Activated CD4-positive, alpha-beta T cell treated with anti-CD3 and anti-CD28 coated beads, Interleukin-2, amount 10 ng/mL, durations not matched to agents 7 days and 5 days (primary cell): ENCODE measurements at regions not wholly inside any gene's neighbourhood (a gene's known extent, or its start where the extent isn't known, plus 50 kb on each side); places are given as distances from the start of the nearest gene placed in this dataset.
"Not testable (repeated sequence)": the region's sequence is repeated elsewhere in the genome, so short reads cannot be mapped to it uniquely, and the experiment has no call there.

Source experiments
- CTCF ChIA-PET: fragments of 350-600 bp; sonication (Branson Sonifier 250); formaldehyde crosslinking; loops from one replicate; lab custom pipeline; 2021; ENCODE audit warnings: antibody characterized with exemption; lab: Charles Lee
- POLR2A ChIA-PET: fragments of 350-600 bp; sonication (Branson Sonifier 250); formaldehyde crosslinking; loops from one replicate; lab custom pipeline; 2021; ENCODE audit warnings: antibody characterized with exemption; lab: Charles Lee
- DNase-seq: peaks from one replicate; pipeline ENCODE4 v3.0.0-alpha.2; 2020
- H3K27ac Mint-ChIP-seq: one replicate; pipeline ENCODE4 v1.8.0; 2021; ENCODE audit warnings: mild to moderate bottlenecking, moderate library complexity, mixed read lengths
- H3K27me3 Mint-ChIP-seq: one replicate; pipeline ENCODE4 v1.8.0; 2021; ENCODE audit warnings: mixed read lengths
- H3K36me3 Mint-ChIP-seq: one replicate; pipeline ENCODE4 v1.8.0; 2021; ENCODE audit warnings: low read depth, mixed read lengths
- H3K4me1 Mint-ChIP-seq: one replicate; pipeline ENCODE4 v1.8.0; 2021; ENCODE audit warnings: mixed read lengths
- H3K4me3 Mint-ChIP-seq: one replicate; pipeline ENCODE4 v1.8.0; 2021; ENCODE audit warnings: mild to moderate bottlenecking, moderate library complexity, mixed read lengths
- H3K9me3 Mint-ChIP-seq: one replicate; pipeline ENCODE4 v1.8.0; 2021; ENCODE audit warnings: mixed read lengths

- POLR2A ChIA-PET, H3K27ac Mint-ChIP-seq, CTCF ChIA-PET, DNase-seq, H3K36me3 Mint-ChIP-seq, H3K4me1 Mint-ChIP-seq, H3K27me3 Mint-ChIP-seq, H3K4me3 Mint-ChIP-seq: not testable (repeated sequence)
- peaks cover 15% of the 10 kb centered on the region for H3K9me3 Mint-ChIP-seq
These were observed 69.6 kb upstream of the CCDC6 start for GRCh38 chr10:59975918-59976317.

GRCh38 chr10:59971915-59972314 lies 65.6 kb upstream of the CCDC6 start:
- Mint-ChIP-seq H3K4me1 (no peaks in the 10 kb centered on the region), H3K27me3 (no peaks in the 10 kb centered on the region), H3K27ac (no peak overlapping the region), H3K9me3 (peaks cover 4% of the 10 kb centered on the region), H3K36me3 (no peaks in the 10 kb centered on the region), H3K4me3 (no peak overlapping the region)
- CTCF ChIA-PET = no interaction called here
- POLR2A ChIA-PET = no interaction called here
- no peak for DNase-seq

GRCh38 chr10:59970396-59971368 lies 64.3 kb upstream of the CCDC6 start:
- Mint-ChIP-seq H3K27me3 (no peaks in the 10 kb centered on the region), H3K27ac (no peak overlapping the region), H3K36me3 (no peaks in the 10 kb centered on the region), H3K9me3 (peaks cover 2% of the 10 kb centered on the region), H3K4me1 (no peaks in the 10 kb centered on the region), H3K4me3 (no peak overlapping the region)
- no peak for DNase-seq
- ChIA-PET CTCF (no interaction called here), POLR2A (no interaction called here)

GRCh38 chr10:59968705-59969104 lies 62.3 kb upstream of the CCDC6 start:
- DNase-seq = no peak
- Mint-ChIP-seq H3K4me3 (no peak overlapping the region), H3K4me1 (no peaks in the 10 kb centered on the region), H3K27ac (no peak overlapping the region), H3K9me3 (no peaks in the 10 kb centered on the region), H3K27me3 (no peaks in the 10 kb centered on the region), H3K36me3 (no peaks in the 10 kb centered on the region)
- CTCF ChIA-PET = interaction anchor here (1.1 kb wide), 1 partner anchor 302 kb away, joined by 3 read pairs; no protein-coding TSS in a partner anchor
- POLR2A ChIA-PET = no interaction called here

DNA sequence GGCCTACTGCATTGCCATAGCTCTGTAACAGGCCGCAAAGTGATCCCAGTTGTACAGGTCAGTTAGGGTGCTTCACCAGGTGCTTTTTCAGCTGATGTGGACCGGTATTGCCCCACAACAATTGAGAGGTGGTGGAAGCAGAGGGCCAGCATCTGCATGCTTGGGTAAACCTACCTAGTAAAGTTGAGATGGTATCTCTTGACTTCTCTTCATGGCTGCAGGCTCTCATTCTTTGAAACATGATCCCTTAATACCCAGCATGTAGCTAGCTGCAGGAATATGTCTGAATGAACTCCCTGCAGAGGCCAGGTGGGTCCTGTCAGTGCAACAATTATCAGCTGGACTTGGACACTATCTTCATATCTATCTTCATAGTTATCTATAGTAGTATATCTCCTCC lies 60.7 kb upstream of the CCDC6 start:
- H3K4me1 Mint-ChIP-seq = no peaks in the 10 kb centered on the region
- DNase-seq = no peak
- no peak overlapping the region for H3K27ac Mint-ChIP-seq
- no peaks in the 10 kb centered on the region for H3K27me3 Mint-ChIP-seq
- no peak overlapping the region for H3K4me3 Mint-ChIP-seq
- POLR2A ChIA-PET = no interaction called here
- CTCF ChIA-PET = no interaction called here
- no peaks in the 10 kb centered on the region for H3K36me3 Mint-ChIP-seq
- H3K9me3 Mint-ChIP-seq = no peaks in the 10 kb centered on the region

DNA sequence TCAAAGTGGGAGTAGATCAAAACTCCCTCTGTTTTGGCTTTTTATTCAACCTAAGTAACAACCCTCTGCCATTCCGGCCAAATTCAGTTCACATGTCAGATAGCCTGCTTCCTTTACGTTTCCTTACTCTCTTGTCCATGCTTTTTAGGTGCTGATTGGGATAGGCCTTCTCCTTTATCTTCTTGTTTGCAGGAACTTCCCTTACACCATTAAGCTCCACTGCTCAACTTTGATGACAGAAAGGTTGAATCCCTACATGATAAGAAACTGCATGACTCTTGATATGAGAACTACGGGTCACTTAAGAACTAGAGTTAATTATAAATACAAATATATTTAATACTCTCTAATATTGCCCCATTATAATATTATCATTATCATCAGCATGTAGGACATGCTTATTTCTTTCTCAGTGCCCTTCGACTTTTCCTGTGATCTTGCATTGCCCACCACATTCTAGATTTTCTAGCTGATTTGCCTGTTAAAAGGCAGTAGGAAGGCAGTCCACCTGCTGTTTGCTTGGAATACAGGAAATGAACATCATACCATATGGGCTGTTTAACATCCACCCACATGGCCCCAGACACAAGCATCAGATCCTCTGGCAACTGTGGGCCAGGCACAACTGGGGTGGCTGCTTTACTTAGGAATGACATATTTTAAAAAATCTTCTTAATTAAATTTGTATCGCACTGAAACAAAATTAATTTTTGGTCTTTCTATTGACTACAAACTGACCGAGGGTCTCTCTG lies 59.7 kb upstream of the CCDC6 start:
- Mint-ChIP-seq H3K36me3 (no peaks in the 10 kb centered on the region), H3K4me1 (no peaks in the 10 kb centered on the region), H3K27ac (no peak overlapping the region), H3K9me3 (no peaks in the 10 kb centered on the region), H3K4me3 (no peak overlapping the region), H3K27me3 (no peaks in the 10 kb centered on the region)
- CTCF ChIA-PET = no interaction called here
- POLR2A ChIA-PET = no interaction called here
- no peak for DNase-seq

DNA sequence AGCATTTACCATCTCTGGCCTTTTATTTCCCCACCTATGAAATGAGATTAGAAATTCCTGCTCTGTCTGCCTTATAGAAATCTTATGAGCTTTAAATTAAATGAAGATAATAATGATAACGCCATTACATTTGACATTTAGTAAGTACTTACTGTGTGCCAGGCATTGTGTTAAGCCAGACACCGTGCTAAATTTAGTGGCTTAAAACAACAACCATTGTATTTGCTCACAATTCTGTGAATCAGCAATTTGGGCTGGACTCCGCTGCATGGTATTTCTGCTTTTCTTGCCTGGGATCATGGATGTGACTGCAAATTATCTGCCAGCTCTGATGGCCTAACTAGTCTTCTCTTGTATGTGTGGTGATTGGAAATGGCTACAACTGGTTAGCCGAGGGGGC lies 56.4 kb upstream of the CCDC6 start:
- no peak overlapping the region for H3K27ac Mint-ChIP-seq
- DNase-seq = no peak
- H3K27me3 Mint-ChIP-seq = peaks cover 6% of the 10 kb centered on the region
- H3K4me3 Mint-ChIP-seq = no peak overlapping the region
- CTCF ChIA-PET = no interaction called here
- no peaks in the 10 kb centered on the region for H3K4me1 Mint-ChIP-seq
- no peaks in the 10 kb centered on the region for H3K9me3 Mint-ChIP-seq
- POLR2A ChIA-PET = no interaction called here
- no peaks in the 10 kb centered on the region for H3K36me3 Mint-ChIP-seq

DNA sequence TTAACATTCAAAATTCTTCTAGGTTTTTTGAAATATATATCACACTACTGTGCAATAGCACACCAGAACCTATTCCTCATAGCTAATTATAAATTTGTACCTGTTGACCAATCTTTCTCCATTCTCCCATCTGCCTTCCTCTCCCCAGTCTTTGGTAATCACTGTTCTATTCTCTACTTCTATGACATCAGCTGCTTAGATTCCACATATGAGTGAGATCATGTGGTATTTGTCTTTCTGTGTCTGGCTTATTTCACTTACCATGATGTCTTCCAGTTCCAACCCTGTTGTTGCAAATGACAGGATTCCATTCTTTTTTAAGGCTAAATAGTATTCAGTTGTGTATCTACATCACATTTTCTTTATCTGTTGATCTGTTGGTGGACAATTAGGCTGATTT lies 54.4 kb upstream of the CCDC6 start:
- H3K27ac Mint-ChIP-seq = no peak overlapping the region
- H3K9me3 Mint-ChIP-seq = no peaks in the 10 kb centered on the region
- peaks cover 8% of the 10 kb centered on the region for H3K27me3 Mint-ChIP-seq
- H3K4me3 Mint-ChIP-seq = no peak overlapping the region
- no peak for DNase-seq
- ChIA-PET CTCF (no interaction called here), POLR2A (no interaction called here)
- H3K4me1 Mint-ChIP-seq = no peaks in the 10 kb centered on the region
- H3K36me3 Mint-ChIP-seq = no peaks in the 10 kb centered on the region

GRCh38 chr10:59959504-59960018 lies 53.2 kb upstream of the CCDC6 start:
- no peak for DNase-seq
- no peak overlapping the region for H3K4me3 Mint-ChIP-seq
- H3K4me1 Mint-ChIP-seq = no peaks in the 10 kb centered on the region
- ChIA-PET CTCF (no interaction called here), POLR2A (interaction anchor here (0.6 kb wide), 1 partner anchor 374 kb away, joined by 3 read pairs; no protein-coding TSS in a partner anchor)
- H3K27me3 Mint-ChIP-seq = peaks cover 8% of the 10 kb centered on the region
- H3K9me3 Mint-ChIP-seq = no peaks in the 10 kb centered on the region
- H3K27ac Mint-ChIP-seq = no peak overlapping the region
- H3K36me3 Mint-ChIP-seq = no peaks in the 10 kb centered on the region

DNA sequence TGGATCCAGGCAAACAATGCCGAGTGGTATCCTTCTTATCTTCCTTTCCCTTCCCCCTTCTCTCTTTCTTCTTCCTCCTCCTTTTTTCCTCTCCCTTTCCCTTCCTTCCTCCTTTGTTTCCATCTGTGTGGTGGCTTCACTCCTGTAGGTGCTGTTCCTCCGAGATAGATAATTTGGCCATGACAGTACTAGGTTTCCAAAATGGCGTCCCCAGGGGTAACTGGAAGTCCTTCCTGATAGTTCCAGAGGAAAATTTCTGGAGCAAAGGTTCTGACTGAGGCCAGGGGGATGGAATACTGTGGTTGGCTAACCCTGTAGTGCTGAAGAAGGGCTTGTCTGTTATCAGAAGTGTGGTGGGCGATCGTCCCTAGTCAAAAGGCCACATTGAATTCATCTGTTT lies 52.5 kb upstream of the CCDC6 start:
- DNase-seq = no peak
- peaks cover 8% of the 10 kb centered on the region for H3K27me3 Mint-ChIP-seq
- POLR2A ChIA-PET = no interaction called here
- H3K27ac Mint-ChIP-seq = no peak overlapping the region
- H3K4me1 Mint-ChIP-seq = no peaks in the 10 kb centered on the region
- H3K9me3 Mint-ChIP-seq = no peaks in the 10 kb centered on the region
- CTCF ChIA-PET = no interaction called here
- no peak overlapping the region for H3K4me3 Mint-ChIP-seq
- H3K36me3 Mint-ChIP-seq = no peaks in the 10 kb centered on the region

DNA sequence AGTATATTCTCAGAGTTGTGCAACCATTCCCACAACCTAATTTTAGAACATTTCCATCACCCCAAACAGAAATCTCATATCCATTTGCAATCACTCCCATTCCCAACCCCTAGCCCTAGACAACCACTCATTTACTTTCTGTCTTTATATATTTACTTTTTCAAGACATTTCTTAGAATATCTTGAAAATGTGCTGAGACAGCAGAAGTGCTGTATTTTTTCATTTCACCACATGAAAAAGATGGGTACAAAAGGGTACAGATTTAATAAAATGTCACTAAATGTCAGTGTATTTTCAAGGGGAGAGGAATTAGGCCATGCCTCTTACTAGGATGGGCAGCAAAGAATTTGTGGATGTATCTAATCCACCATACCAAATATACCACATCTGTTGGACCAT lies 51.6 kb upstream of the CCDC6 start:
- Mint-ChIP-seq H3K27me3 (peaks cover 8% of the 10 kb centered on the region), H3K36me3 (no peaks in the 10 kb centered on the region), H3K27ac (no peak overlapping the region), H3K9me3 (no peaks in the 10 kb centered on the region), H3K4me1 (no peaks in the 10 kb centered on the region), H3K4me3 (no peak overlapping the region)
- ChIA-PET POLR2A (no interaction called here), CTCF (no interaction called here)
- no peak for DNase-seq
